HG03139 (cell line): ENCODE measurements at regions not wholly inside any gene's neighbourhood (a gene's known extent, or its start where the extent isn't known, plus 50 kb on each side); places are given as distances from the start of the nearest gene placed in this dataset.

Source experiments
- ATAC-seq: cut with Tn5 transposase; IDR thresholded peaks from one replicate; pipeline ENCODE4 v1.9.1; 2021; ENCODE audit not compliant: unreplicated experiment

DNA sequence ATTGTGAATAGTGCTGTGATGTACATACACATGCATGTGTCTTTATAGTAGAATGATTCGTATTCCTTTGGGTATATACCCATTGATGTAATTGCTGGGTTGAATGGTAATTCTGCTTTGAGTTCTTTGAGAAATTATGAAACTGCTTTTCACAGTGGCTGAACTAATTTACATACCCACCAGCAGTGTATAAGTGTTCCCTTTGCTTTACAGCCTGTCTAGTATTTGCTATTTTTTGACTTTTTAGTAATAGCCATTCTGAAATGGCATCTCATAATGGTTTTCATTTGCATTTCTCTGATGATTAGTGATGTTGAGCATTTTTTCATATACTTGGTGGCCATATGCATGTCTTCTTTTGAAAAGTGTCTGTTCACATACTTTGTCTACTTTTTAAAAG, 54.5 kb upstream of the FAM78B start:
- no peak for ATAC-seq

GRCh38 chr1:166233750-166234366, 67.1 kb upstream of the FAM78B start:
- no peak for ATAC-seq

DNA sequence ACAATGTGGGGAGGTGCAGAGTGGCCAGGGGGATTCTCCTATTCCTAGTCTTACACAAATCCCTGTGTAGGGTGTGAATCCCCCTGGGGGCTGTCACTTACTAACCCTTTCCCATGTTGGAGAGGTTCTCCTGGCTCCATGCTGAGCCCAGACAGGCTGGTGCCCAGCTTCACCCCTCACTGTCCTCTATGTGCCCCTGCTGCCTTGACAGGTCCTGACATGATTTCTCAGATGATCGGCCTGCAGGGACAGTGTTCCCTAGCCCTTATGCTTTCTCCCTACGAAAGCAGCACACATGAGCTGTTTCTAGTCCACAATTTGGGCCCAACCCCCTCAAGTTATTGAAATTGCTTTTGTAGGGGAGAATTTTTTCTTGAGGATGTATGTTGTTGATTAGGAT, 68.9 kb upstream of the FAM78B start:
- no peak for ATAC-seq

GRCh38 chr1:166237675-166238074, 70.9 kb upstream of the FAM78B start:
- no peak for ATAC-seq

DNA sequence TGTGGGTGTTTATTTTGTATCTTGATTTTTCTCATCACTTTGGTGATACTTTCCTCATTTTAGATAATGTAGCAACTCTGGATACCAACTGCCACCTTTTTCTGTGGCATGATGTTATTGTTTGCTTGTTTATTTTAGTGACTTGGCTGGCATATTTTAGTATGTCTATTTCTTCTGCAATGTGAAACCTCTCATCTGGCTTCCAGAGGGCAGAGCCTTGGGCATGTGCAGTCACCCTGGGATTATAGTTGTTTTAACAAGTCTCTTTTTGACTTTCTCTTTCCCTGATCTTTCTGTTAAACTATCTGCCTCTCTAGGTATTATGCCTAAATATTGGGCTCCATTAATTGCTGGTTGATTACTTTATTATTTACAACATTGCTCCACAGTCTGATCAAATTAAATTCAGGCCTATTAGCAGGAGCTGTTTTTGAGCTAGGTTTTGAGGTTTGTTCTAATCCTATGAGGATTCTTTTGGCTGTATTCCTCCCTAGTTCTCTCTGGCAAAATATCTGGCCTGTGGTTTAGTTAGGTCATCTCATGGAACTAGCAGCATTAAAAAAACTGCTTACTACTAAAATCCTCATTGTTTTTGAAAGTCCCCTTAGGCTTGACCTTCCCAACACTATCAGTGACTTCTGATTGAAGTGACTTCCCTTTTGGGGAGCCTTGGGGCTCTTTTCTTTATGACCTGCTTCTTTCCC, 86.4 kb upstream of the FAM78B start:
- no peak for ATAC-seq

- no peak for ATAC-seq
Measured at GRCh38 chr1:166258017-166258416, 91.2 kb upstream of the FAM78B start.

- ATAC-seq, result no peak
Measured at GRCh38 chr1:166261511-166261910, 94.7 kb upstream of the FAM78B start.

GRCh38 chr1:166270476-166271150, 103.8 kb upstream of the FAM78B start:
- no peak for ATAC-seq

DNA sequence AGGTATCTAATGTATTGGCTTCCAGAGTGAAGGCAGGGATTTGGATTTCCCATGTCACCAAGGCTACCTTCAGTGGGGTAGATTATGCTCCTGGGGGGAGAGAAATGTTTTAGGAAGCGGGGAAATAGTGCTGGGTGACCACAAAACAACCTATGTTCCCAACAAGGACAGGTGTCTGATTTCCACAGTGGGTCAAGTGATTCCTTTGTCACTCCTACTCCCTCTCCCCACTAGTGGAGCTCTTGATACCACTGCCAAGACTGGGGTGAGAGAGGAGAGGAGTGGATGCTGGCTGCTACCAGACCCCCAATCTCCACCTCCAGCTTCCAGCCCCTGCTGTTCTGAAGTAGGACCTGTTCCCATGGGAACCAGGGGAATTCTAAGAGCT, 104.3 kb upstream of the FAM78B start:
- no peak for ATAC-seq

GRCh38 chr1:166272155-166272554, 105.4 kb upstream of the FAM78B start:
- ATAC-seq, result no peak

- no peak for ATAC-seq
Measured at GRCh38 chr1:166272851-166273250, 106.0 kb upstream of the FAM78B start.

- no peak for ATAC-seq
Measured at GRCh38 chr1:166273618-166274017, 106.8 kb upstream of the FAM78B start.

DNA sequence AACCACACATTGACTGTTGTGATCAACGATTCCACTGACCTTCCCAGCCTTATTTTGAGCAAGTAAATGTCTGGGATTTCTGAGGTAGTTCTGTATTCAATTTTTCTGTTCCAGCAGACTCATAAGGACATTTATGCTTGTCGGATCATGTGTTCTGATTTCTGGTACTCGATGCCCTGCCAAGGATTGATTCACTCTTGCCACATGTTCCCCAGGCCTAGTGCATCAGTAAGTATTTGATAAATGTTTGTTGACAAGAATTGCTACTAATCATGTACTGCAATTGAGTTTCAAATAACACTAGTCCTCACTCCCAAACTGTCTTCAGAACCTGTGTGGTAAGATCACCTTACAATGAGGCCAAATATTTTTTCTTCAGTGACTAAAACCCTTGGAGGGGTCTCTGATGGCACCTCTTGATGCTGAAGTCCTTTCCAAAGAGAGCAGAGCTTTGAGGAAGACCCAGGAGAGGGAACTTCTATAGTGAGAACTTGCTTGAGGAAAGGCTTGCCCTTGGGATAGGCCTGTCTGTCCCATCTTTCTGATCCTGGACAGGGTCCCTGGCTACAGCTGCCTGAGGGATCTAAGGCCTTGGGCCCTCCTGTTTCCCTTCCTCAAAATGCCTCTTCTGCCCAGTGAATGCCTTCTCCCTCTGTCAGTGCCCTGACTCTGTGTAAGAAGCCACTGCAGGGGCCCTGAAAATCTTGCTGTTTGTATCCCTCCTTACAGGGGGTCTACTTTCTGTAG, 115.8 kb upstream of the FAM78B start:
- ATAC-seq, result no peak

DNA sequence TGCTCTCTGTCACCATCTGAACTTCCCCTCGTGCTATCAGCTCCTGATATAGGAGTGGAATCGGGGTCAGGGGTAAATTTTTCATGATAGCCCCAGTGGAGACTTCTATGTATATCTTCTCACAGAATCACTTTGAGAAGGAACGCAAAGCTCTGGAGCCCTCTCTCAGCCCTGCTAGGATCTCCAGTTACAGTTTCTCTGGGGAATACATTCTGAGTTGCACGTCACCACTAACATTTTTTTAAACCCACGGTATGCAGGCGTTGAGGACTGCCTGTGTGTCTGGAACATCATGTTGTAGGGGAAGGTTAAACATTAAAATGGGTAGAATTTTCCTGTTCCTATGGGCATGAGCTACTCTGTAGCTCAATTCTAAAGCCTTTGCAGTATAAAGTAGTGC, 116.4 kb upstream of the FAM78B start:
- no peak for ATAC-seq

DNA sequence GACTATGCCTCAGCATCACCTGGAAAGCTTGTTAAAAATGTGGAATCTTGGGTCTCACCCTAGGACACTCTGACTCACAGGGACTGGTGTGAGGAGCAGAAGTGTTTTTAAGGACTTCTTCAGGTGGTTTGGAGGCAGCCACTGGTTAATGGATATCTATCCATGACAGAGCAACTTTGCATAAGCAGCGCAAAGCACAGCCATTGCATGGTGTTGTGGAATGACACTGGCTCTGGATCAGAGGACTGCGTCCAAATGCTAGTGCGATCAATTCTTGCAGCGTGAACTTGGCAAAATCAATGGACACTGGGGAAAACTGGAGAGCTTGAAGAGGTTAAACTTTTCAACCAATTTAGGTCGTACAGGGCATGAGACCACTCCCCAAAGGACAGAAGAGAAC, 116.8 kb upstream of the FAM78B start:
- no peak for ATAC-seq

DNA sequence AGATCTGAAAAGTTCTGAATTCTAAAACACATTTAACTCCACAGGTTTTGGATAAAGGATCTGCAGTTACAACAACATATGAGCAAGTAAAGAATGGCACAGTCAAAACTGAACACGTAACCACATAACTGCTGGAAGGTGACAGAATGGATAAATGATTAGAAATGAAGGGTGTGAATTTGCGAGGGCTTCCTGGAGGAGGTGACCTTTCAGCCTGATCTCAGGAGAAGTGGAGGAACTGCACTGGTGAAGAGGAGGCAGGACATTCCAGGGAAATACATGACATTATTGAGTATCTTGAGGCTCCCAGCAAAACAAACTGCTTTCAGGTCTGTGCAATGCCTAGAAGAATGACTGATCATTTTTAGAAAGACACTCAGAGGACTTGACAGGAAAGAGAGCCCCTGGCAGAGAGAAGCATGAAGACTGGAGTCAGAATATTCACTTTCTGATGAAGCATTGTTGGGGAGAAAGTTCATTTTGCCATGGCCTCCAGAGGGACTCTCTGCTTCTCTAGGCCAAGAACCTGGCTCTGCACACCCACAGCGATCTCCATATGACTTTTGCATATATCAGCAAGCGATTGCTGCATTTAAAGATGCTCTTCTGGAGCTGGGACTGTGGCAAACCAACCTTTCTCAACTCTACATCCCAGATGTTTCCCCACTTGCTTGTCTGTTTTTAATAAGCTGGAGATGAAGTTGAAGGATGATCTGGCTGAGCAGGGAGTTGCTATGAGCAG, 122.7 kb upstream of the FAM78B start:
- no peak for ATAC-seq

DNA sequence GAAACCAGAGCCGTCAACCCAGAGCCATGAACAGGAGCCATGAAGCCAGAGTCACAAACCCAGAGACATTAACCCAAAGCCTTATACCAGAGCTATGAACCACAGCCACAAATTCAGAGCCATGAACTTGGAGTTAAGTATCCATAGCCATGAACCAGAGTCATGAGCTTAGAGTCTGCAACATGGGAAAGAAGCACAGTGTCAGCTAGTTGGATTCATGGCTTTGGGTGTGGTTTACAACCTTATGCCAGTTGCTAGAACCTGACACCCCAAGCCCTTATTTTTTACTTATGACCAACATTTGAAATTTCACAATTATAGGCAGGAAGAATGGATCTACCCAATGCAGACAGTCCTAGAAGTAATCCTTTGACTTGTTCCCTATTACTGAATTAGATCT, 128.9 kb upstream of the FAM78B start:
- no peak for ATAC-seq

DNA sequence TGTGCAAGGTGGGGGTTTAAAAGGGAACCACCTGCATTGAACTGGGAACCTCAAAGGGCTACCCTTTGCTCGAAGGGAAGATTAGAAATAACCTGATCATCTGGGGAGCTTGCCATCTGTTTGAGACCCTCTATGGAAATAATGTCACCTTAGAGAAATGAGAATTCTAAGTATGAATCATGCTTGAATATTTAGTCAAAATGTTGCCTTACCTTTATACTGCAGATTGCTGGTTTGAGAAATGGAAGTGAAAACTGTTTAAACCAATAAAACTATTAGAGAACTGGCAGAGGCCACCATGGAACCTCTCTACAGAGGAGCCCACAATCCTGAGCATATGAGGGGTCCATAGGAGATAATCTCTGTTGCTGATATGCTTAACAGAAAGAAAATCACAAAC, 131.2 kb upstream of the FAM78B start:
- no peak for ATAC-seq

DNA sequence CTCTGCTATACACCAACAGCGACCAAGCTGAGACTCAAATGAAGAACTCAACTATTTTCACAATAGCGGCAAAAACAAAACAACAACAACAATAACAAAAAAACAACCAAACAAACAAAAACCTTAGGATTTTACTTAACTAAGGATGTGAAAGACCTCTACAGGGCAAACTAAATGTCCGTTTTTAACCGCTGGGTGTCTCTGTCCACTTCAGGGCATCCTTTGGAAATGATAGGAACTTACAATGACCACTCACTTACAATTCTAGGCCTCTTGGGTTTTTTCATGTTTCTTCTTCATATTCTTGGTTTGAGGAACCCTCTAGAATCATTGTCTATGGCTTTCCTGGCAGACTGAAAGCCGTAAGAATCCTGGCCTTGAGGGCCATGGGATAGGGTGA, 134.0 kb upstream of the FAM78B start:
- ATAC-seq, result no peak

- no peak for ATAC-seq
Measured at GRCh38 chr1:166302989-166303758, 136.4 kb upstream of the FAM78B start.
